Neural cell (in vitro differentiated cells): ENCODE measurements at regions not wholly inside any gene's neighbourhood (a gene's known extent, or its start where the extent isn't known, plus 50 kb on each side); places are given as distances from the start of the nearest gene placed in this dataset.

ENCODE experiments used
- H2AFZ ChIP-seq: fragments of 200-600, 300-800 bp; sonication (generic), shearing (Covaris generic); 2 replicates; pipeline ENCODE4 v1.6.0; 2014; ENCODE audit warnings: low read depth, mild to moderate bottlenecking, antibody characterized with exemption, low read length, moderate library complexity
- H3F3A ChIP-seq: fragments of 200-600 bp; shearing (Covaris generic); 2 replicates; pipeline ENCODE4 v1.6.1; 2016; ENCODE audit warnings: mild to moderate bottlenecking, moderate library complexity, mixed read lengths, antibody characterized with exemption, low read length; ENCODE audit not compliant: insufficient read depth, poor library complexity, severe bottlenecking
- H3K27ac ChIP-seq: fragments of 200-600, 300-800 bp; sonication (generic), shearing (Covaris generic); 2 replicates; pipeline ENCODE4 v1.5.1; 2014; ENCODE audit warnings: mild to moderate bottlenecking, low read length, moderate library complexity
- H3K27me3 ChIP-seq: fragments of 300-800, 200-600 bp; sonication (generic), shearing (Covaris generic); 2 replicates; pipeline ENCODE4 v1.6.0; 2014; ENCODE audit warnings: mild to moderate bottlenecking, low read depth, low read length, moderate library complexity; ENCODE audit not compliant: insufficient read depth
- H3K36me3 ChIP-seq: fragments of 300-800, 200-600 bp; sonication (generic), shearing (Covaris generic); 2 replicates; pipeline ENCODE4 v1.5.1; 2014; ENCODE audit warnings: mild to moderate bottlenecking, antibody characterized with exemption, low read length, moderate library complexity; ENCODE audit not compliant: insufficient read depth
- H3K4me2 ChIP-seq: fragments of 300-800, 200-600 bp; sonication (generic), shearing (Covaris generic); 2 replicates; pipeline ENCODE4 v1.6.0; 2014; ENCODE audit warnings: mild to moderate bottlenecking, low read length
- H3K4me3 ChIP-seq: fragments of 300-800, 200-600 bp; sonication (generic), shearing (Covaris generic); 2 replicates; pipeline ENCODE4 v1.5.1; 2014; ENCODE audit warnings: mild to moderate bottlenecking, low read length, moderate library complexity
- H3K79me2 ChIP-seq: fragments of 200-600 bp; shearing (Covaris generic); replicated peaks from 2 replicates; pipeline ENCODE4 v1.6.0; 2014; ENCODE audit warnings: mild to moderate bottlenecking, low read length, moderate library complexity; ENCODE audit not compliant: insufficient read depth
- H3K9ac ChIP-seq: fragments of 300-800, 200-600 bp; sonication (generic), shearing (Covaris generic); 2 replicates; pipeline ENCODE4 v1.6.1; 2016; ENCODE audit warnings: mild to moderate bottlenecking, low read length, mixed read lengths
- H3K9me2 ChIP-seq: fragments of 200-600 bp; shearing (Covaris generic); 2 replicates; pipeline ENCODE4 v1.6.1; 2016; ENCODE audit warnings: mild to moderate bottlenecking, low read length, mixed read lengths; ENCODE audit not compliant: insufficient read depth
- H3K9me3 ChIP-seq: fragments of 200-600, 300-800 bp; sonication (generic), shearing (Covaris generic); 2 replicates; pipeline ENCODE4 v1.6.1; 2016; ENCODE audit warnings: mild to moderate bottlenecking, mixed run types, low read length, moderate library complexity, mixed read lengths
- H4K20me1 ChIP-seq: fragments of 200-600 bp; shearing (Covaris generic); 2 replicates; pipeline ENCODE4 v1.6.1; 2016; ENCODE audit warnings: mild to moderate bottlenecking, mixed run types; ENCODE audit not compliant: insufficient read depth
- EP300 ChIP-seq: fragments of 450-650 bp; conservative IDR thresholded peaks from 2 replicates; pipeline ENCODE4 v1.6.1; 2014; ENCODE audit warnings: antibody characterized with exemption, mild to moderate bottlenecking, moderate library complexity; ENCODE audit not compliant: poor library complexity, severe bottlenecking
- EZH2 ChIP-seq: fragments of 200-600, 300-800 bp; shearing (Covaris generic), sonication (generic); IDR thresholded peaks from 2 replicates; pipeline ENCODE4 v1.6.1; 2014; ENCODE audit warnings: antibody characterized with exemption, low read length, borderline replicate concordance, mild to moderate bottlenecking; ENCODE audit not compliant: insufficient read depth, poor library complexity, severe bottlenecking
- MXI1 ChIP-seq: fragments of 450-650 bp; conservative IDR thresholded peaks from 2 replicates; pipeline ENCODE4 v1.6.1; 2014; ENCODE audit warnings: antibody characterized with exemption, mild to moderate bottlenecking; ENCODE audit not compliant: poor library complexity, severe bottlenecking
- POLR2AphosphoS5 ChIP-seq: IDR thresholded peaks from 2 replicates; pipeline ENCODE4 v1.6.1; 2012
- RAD21 ChIP-seq: fragments of 450-650 bp; conservative IDR thresholded peaks from 2 replicates; pipeline ENCODE4 v1.6.1; 2014; ENCODE audit warnings: antibody characterized with exemption, mild to moderate bottlenecking, moderate library complexity
- SMC3 ChIP-seq: fragments of 450-650 bp; conservative IDR thresholded peaks from 2 replicates; pipeline ENCODE4 v1.6.1; 2014; ENCODE audit warnings: antibody characterized with exemption, mild to moderate bottlenecking, moderate library complexity; ENCODE audit not compliant: poor library complexity
- TAF1 ChIP-seq: IDR thresholded peaks from 2 replicates; pipeline ENCODE4 v1.6.1; 2012; ENCODE audit warnings: low read depth
- TF ChIP-seq, protein P1 (sequence below): IDR thresholded peaks from 2 replicates; pipeline ENCODE4 v1.6.1; 2012; ENCODE audit warnings: borderline replicate concordance
- TF ChIP-seq, protein P2 (sequence below): fragments of 450-650 bp; IDR thresholded peaks from 2 replicates; pipeline ENCODE4 v1.5.1; 2014; ENCODE audit warnings: antibody characterized with exemption, mild to moderate bottlenecking, moderate library complexity; ENCODE audit not compliant: poor library complexity, severe bottlenecking

DNA sequence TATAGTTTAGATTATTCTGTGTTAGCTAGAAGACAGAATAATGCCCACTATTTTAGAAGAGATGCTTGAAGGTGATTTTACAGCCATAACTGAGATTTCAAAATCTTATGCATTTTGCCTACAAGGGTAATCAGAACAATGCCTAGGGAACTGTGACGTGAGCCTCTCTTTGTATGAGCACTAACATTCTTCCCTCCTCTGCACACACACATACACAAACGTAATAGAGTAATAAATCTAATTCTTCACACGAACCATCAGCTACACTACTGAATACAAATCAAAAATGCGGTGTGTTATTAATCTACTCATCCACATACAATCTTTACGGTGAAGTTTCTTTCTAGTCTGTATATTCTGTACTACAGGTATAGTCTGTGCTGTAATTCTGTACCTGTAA lies 227.8 kb downstream of the PLK2 start:
- Histone ChIP-seq H3K9me3 (no peaks in the 10 kb centered on the region), H3K4me2 (no peak overlapping the region), H3K4me3 (no peak overlapping the region), H3K36me3 (no peaks in the 10 kb centered on the region), H3K27me3 (no peaks in the 10 kb centered on the region), H3K9ac (no peak overlapping the region), H3K27ac (no peak overlapping the region), H4K20me1 (no peaks in the 10 kb centered on the region), H3K9me2 (no peaks in the 10 kb centered on the region), H3K79me2 (no peaks in the 10 kb centered on the region), H2AFZ (peak overlapping the region; percentile 19), H3F3A (no peaks in the 10 kb centered on the region)
- no peak for TF ChIP-seq EP300
- no peak for TF ChIP-seq RAD21
- no peak for TF ChIP-seq SMC3
- TF ChIP-seq TAF1 = no peak
- no peak for TF ChIP-seq EZH2
- TF ChIP-seq, protein P1, sequence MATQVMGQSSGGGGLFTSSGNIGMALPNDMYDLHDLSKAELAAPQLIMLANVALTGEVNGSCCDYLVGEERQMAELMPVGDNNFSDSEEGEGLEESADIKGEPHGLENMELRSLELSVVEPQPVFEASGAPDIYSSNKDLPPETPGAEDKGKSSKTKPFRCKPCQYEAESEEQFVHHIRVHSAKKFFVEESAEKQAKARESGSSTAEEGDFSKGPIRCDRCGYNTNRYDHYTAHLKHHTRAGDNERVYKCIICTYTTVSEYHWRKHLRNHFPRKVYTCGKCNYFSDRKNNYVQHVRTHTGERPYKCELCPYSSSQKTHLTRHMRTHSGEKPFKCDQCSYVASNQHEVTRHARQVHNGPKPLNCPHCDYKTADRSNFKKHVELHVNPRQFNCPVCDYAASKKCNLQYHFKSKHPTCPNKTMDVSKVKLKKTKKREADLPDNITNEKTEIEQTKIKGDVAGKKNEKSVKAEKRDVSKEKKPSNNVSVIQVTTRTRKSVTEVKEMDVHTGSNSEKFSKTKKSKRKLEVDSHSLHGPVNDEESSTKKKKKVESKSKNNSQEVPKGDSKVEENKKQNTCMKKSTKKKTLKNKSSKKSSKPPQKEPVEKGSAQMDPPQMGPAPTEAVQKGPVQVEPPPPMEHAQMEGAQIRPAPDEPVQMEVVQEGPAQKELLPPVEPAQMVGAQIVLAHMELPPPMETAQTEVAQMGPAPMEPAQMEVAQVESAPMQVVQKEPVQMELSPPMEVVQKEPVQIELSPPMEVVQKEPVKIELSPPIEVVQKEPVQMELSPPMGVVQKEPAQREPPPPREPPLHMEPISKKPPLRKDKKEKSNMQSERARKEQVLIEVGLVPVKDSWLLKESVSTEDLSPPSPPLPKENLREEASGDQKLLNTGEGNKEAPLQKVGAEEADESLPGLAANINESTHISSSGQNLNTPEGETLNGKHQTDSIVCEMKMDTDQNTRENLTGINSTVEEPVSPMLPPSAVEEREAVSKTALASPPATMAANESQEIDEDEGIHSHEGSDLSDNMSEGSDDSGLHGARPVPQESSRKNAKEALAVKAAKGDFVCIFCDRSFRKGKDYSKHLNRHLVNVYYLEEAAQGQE = no peak
- TF ChIP-seq, protein P2, sequence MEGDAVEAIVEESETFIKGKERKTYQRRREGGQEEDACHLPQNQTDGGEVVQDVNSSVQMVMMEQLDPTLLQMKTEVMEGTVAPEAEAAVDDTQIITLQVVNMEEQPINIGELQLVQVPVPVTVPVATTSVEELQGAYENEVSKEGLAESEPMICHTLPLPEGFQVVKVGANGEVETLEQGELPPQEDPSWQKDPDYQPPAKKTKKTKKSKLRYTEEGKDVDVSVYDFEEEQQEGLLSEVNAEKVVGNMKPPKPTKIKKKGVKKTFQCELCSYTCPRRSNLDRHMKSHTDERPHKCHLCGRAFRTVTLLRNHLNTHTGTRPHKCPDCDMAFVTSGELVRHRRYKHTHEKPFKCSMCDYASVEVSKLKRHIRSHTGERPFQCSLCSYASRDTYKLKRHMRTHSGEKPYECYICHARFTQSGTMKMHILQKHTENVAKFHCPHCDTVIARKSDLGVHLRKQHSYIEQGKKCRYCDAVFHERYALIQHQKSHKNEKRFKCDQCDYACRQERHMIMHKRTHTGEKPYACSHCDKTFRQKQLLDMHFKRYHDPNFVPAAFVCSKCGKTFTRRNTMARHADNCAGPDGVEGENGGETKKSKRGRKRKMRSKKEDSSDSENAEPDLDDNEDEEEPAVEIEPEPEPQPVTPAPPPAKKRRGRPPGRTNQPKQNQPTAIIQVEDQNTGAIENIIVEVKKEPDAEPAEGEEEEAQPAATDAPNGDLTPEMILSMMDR = no peak
- TF ChIP-seq MXI1 = no peak
- no peak for TF ChIP-seq POLR2AphosphoS5

DNA sequence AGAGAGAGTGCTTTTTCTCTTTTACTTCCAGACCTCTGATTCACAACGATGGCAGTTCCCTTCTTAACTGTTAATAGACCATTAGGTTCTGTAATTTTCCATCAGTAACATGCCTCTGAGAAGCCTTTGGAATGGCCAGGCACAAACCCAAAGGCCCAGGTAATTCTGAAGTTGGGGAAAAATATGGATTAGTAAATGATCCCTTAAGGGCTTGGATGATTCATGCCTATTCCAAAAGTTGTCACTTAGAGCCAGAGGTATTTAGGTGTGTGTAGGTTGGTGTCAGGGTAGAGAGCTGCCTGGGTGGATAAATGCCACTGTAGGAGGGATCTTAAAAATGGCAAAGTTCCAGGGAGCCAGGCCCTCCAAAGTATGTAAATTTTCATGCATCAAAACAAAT lies 228.8 kb downstream of the PLK2 start:
- Histone ChIP-seq H3K9me3 (no peaks in the 10 kb centered on the region), H4K20me1 (no peaks in the 10 kb centered on the region), H3K4me2 (no peak overlapping the region), H3K4me3 (no peak overlapping the region), H3K36me3 (no peaks in the 10 kb centered on the region), H3F3A (no peaks in the 10 kb centered on the region), H3K79me2 (no peaks in the 10 kb centered on the region), H3K9me2 (no peaks in the 10 kb centered on the region), H3K27ac (no peak overlapping the region), H2AFZ (no peak overlapping the region), H3K27me3 (no peaks in the 10 kb centered on the region), H3K9ac (no peak overlapping the region)
- TF ChIP-seq MXI1 = no peak
- no peak for TF ChIP-seq POLR2AphosphoS5
- no peak for TF ChIP-seq SMC3
- no peak for TF ChIP-seq TAF1

DNA sequence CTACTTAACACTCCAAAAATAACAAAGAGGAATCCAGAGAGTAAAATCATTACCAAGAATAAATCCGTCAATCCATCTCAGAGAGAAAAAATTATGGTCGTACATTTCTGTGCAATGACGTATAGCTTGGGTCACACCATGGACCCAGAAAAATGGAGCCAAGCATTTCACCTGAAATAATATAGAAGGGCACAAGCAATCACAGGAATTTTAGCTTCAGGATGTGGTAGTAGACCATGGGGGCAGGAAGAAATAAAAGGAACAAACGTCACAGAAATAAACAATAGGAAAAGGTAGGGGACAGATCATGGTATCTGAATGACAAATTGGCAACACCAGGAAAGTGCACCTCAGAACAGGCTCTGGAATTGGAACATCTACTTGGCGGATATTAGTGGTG lies 231.0 kb downstream of the PLK2 start:
- no peaks in the 10 kb centered on the region for H3K27me3 ChIP-seq
- H3K9me2 ChIP-seq = no peaks in the 10 kb centered on the region
- H3K27ac ChIP-seq = no peak overlapping the region
- H4K20me1 ChIP-seq = no peaks in the 10 kb centered on the region
- H3K9me3 ChIP-seq = no peaks in the 10 kb centered on the region
- H3K79me2 ChIP-seq = no peaks in the 10 kb centered on the region
- H2AFZ ChIP-seq = no peak overlapping the region
- TF ChIP-seq EP300 (no peak), SMC3 (no peak), RAD21 (no peak), TAF1 (no peak), POLR2AphosphoS5 (no peak), EZH2 (no peak), MXI1 (no peak)
- TF ChIP-seq, protein P2 = no peak
- TF ChIP-seq, protein P1 = no peak
- H3K4me3 ChIP-seq = no peak overlapping the region
- no peaks in the 10 kb centered on the region for H3K36me3 ChIP-seq
- no peak overlapping the region for H3K9ac ChIP-seq
- H3F3A ChIP-seq = no peaks in the 10 kb centered on the region
- H3K4me2 ChIP-seq = no peak overlapping the region
